Stimulated activated CD4-positive, alpha-beta T cell treated with anti-CD3 and anti-CD28 coated beads, Interleukin-1b, Interleukin-23, amount 100 ng/mL, for 4 hours (primary cell): ENCODE measurements at regions not wholly inside any gene's neighbourhood (a gene's known extent, or its start where the extent isn't known, plus 50 kb on each side); places are given as distances from the start of the nearest gene placed in this dataset.
"Not testable (repeated sequence)": the region's sequence is repeated elsewhere in the genome, so short reads cannot be mapped to it uniquely, and the experiment has no call there.

Experiments
- DNase-seq, 2 donors: peaks; one replicate each; pipeline ENCODE4 v3.0.0-alpha.2; 2020; ENCODE audit warnings: low read depth in 2 of 2

GRCh38 chr1:148315071-148315811, 163.2 kb upstream of the NBPF11 start:
- DNase-seq = no peak

GRCh38 chr1:148310807-148311206, 158.7 kb upstream of the NBPF11 start:
- no peak for DNase-seq

GRCh38 chr1:148309940-148310500, 157.9 kb upstream of the NBPF11 start:
- DNase-seq = no peak

GRCh38 chr1:148308832-148309458, 156.9 kb upstream of the NBPF11 start:
- DNase-seq = no peak

- DNase-seq = no peak
Measured at GRCh38 chr1:148307583-148308185, 155.6 kb upstream of the NBPF11 start.

GRCh38 chr1:148304935-148305334, 152.9 kb upstream of the NBPF11 start:
- not testable (repeated sequence) for DNase-seq

- DNase-seq = peak; percentile 28 to 53
Measured at GRCh38 chr1:148302586-148303364, 150.7 kb upstream of the NBPF11 start.

GRCh38 chr1:148297852-148298251, 145.8 kb upstream of the NBPF11 start:
- DNase-seq = not testable (repeated sequence)

- DNase-seq = no peak
Measured at GRCh38 chr1:148296511-148296910, 144.4 kb upstream of the NBPF11 start.

GRCh38 chr1:148294116-148294807, 142.2 kb upstream of the NBPF11 start:
- no peak for DNase-seq

- no peak for DNase-seq
Measured at GRCh38 chr1:148293651-148294050, 141.6 kb upstream of the NBPF11 start.

- DNase-seq = no peak
Measured at GRCh38 chr1:148292915-148293314, 140.8 kb upstream of the NBPF11 start.

- no peak for DNase-seq
Measured at GRCh38 chr1:148290881-148291280, 138.8 kb upstream of the NBPF11 start.

GRCh38 chr1:148289647-148290046, 137.6 kb upstream of the NBPF11 start:
- DNase-seq = no peak

- not testable (repeated sequence) for DNase-seq
Measured at GRCh38 chr1:148285946-148286345, 133.9 kb upstream of the NBPF11 start.

- DNase-seq = not testable (repeated sequence)
Measured at GRCh38 chr1:148280831-148281572, 128.9 kb upstream of the NBPF11 start.

- DNase-seq = not testable (repeated sequence)
Measured at GRCh38 chr1:148279002-148279542, 127.0 kb upstream of the NBPF11 start.

- not testable (repeated sequence) for DNase-seq
Measured at GRCh38 chr1:148277865-148278279, 125.8 kb upstream of the NBPF11 start.

GRCh38 chr1:148267066-148267465, 115.0 kb upstream of the NBPF11 start:
- not testable (repeated sequence) for DNase-seq
